ENCODE measurements at regions not wholly inside any gene's neighbourhood (a gene's known extent, or its start where the extent isn't known, plus 50 kb on each side); places are given as distances from the start of the nearest gene placed in this dataset.
A peak's percentile ranks its signal among the peaks of the same experiment; 100 is the strongest.
"Not testable (repeated sequence)": the region's sequence is repeated elsewhere in the genome, so short reads cannot be mapped to it uniquely, and the experiment has no call there.

DNA sequence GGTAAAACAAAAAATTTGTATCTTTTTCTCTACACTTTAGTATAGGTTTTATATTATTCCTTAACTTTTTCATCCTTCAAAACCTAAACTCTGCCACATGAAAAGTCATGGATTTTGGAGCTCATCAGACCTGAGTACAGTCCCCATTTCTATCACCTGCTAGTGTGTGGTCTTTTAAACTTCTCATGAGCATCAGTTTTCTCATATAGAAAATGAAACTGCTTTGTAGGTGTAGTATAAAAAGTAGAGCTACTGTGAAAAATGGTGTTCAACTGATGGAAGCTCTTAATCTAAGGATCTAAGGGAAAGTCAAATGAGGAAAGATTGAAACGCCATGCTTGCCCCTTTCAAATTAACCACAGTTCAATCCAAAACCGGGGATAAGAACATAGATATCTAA, 686.5 kb downstream of the MECOM start:
- no peak for DNase-seq (ENCODE audit: low spot score)

DNA sequence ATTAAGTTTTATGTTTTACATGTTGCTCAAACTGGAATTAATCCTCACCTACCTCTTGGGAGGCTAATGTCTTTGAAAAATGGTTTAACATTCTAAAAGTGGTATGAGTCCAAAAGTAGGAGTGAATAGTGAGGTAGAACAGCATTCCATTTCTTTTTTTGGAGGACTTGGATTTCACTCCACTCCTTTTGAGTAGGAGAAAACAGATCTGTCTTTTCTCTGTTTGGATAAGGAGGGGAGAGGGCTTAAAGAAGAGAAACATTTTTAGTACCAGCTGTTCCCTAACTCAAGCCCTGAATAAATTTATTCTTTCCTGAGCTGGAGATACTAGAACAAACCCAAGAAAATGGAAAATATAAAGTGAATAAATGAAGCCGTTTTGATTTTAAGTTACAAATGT, 687.9 kb downstream of the MECOM start:
- DNase-seq (ENCODE audit: low spot score), result no peak

DNA sequence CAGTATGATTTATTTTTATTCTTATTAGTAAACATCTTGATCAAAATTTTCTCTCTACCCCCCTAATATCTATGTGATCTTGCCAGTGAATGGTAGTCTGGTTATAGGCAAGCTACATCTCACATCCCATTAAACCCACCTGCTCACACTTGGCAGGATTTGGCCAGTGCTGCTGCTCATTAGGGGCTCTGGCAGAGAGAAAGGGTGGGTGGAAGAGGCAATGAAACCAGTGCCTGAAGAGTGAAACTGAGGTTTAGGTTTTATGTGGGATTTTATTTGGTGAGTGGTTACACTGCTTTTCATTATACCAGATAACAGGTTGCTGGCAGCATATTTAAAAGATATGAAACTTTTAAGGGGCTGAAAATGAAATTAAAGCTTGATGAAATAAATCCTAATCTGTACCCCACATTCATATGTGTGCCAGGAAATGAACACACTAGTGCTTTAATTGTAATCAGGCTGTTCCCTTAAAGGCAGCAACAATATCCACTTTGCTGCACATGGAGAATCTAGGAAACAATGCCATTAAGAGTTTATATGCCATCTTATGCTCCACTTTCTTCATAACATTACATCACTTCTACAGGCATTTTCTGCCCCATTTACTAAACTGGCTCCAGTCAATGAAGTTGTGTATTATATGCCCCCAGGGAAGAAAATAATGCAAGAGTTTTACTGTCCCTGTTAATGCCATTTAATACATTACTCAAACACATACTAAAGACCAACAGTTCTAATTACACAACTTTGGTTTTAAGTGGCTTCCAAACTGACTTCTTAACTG, 688.7 kb downstream of the MECOM start:
- no peak for DNase-seq (ENCODE audit: low spot score)

GRCh38 chr3:168973897-168974296, 689.6 kb downstream of the MECOM start:
- DNase-seq (ENCODE audit: low spot score), result no peak

GRCh38 chr3:168973206-168973605, 690.3 kb downstream of the MECOM start:
- DNase-seq (ENCODE audit: low spot score), result no peak

- no peak for DNase-seq (ENCODE audit: low spot score)
These were observed 694.9 kb downstream of the MECOM start for GRCh38 chr3:168968609-168969008.

DNA sequence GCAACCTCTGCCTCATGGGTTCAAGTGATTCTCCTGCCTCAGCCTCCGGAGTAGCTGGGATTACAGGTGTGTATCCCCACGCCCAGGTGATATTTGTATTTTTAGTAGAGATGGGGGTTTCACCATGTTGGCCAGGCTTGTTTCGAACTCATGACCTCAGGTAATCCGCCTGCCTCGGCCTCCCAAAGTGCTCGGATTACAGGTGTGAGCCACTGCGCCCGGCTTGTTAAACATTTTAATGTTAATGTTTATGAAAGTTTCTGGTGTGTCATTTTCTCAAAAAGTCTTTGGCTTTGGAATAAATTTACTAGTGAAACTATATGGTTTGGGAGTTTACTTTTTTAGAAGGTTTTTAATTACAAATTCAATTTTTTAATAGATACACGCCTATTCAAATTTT, 698.8 kb downstream of the MECOM start:
- DNase-seq (ENCODE audit: low spot score), result no peak

DNA sequence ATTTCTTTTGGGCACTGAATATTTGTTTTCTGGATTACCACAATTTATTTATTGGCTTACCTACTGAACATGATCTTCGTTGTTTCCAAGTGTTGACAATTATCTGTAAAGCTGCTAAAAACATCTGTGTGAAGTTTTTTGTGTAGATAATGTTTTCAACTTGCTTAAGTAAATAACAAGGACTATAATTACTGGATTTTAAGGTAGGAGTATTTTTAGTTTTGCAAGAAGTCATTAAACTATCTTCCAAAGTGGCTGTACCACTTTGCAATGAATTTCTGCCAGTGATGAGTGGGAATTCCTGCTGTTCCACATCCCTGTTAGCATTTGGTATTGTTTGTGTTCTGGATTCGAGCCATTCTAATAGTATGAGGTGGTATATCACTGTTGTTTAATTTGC, 702.2 kb downstream of the MECOM start:
- DNase-seq (ENCODE audit: low spot score), result no peak

DNA sequence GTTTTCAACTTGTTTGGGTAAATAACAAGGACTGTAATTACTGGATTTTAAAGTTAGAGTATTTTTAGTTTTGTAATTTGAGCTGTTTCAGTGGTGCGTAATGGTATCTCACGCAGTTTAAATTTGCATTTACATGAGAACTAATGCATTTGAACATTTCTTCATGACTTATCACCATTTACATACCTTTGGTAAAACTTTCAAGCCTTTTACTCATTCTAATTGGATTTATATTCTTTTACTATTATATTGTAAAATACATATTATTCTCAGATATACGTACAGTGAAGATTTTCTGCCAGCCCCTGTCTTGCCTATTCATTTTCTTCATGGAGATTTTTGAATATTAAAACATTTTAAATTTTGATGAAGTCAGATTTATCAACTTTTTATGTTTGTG, 703.8 kb downstream of the MECOM start:
- no peak for DNase-seq (ENCODE audit: low spot score)

DNA sequence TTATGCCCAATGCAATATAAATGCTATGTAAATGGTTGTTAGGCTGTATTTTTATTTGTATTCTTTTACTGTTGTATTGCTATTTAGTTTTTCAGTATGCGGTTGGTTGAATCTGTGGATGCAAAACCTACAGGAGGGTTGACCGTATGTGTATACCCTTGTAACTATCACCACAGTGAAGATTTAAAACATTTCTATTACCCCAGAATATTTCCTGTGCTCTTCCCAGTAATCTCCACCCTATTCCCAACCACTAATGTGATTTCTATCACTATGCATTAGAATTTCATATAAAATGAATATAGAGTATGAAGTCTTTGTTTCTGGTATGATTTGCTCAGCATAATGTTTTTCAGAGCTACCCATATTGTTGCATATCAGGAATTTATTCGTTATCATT, 705.0 kb downstream of the MECOM start:
- DNase-seq (ENCODE audit: low spot score), result no peak

DNA sequence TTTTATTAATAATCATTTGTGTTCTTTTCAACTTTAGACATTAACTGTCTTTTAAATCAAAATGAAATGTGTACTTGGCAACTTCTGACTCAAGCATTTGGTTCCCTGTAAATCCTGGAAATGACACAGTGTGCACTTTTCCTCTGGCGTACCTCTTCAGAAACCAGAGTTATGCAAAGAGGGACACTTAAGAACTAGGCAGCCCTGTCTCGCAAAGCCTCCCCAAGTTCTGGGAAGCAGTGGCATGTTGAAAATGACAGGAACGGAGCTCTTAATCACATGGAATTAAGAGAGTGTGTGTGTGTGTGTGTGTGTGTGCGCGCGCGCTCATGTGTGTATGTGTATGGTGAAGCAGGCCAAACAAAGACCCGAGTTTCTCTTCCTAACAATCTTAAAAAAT, 707.4 kb downstream of the MECOM start:
- DNase-seq (ENCODE audit: low spot score), result no peak

GRCh38 chr3:168952551-168952950, 711.0 kb downstream of the MECOM start:
- no peak for DNase-seq (ENCODE audit: low spot score)

GRCh38 chr3:168951884-168952283, 711.6 kb downstream of the MECOM start:
- peak; percentile 24 for DNase-seq (ENCODE audit: low spot score)

- DNase-seq (ENCODE audit: low spot score), result no peak
These were observed 712.1 kb downstream of the MECOM start for GRCh38 chr3:168951368-168951767.

DNA sequence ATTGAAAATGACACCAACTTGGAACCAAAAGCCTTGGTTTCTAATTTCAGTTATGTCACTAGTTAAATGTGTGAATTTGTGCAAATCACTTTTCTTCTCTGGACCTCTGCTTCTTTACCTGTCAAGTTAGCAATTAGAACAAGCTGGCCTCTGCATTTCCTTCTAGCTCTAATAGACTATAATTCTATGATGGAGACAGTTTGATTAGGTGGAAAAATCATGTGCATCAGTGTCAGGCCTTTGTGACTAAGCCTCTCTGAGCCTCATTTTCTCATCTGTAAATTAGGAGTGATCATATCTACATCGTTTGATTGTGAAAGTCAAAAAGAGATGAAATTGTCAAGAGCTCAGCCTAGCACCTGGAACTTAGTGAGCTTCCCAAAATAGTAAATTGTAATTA, 712.9 kb downstream of the MECOM start:
- no peak for DNase-seq (ENCODE audit: low spot score)

- no peak for DNase-seq (ENCODE audit: low spot score)
These were observed 723.8 kb downstream of the MECOM start for GRCh38 chr3:168939651-168940238.

DNA sequence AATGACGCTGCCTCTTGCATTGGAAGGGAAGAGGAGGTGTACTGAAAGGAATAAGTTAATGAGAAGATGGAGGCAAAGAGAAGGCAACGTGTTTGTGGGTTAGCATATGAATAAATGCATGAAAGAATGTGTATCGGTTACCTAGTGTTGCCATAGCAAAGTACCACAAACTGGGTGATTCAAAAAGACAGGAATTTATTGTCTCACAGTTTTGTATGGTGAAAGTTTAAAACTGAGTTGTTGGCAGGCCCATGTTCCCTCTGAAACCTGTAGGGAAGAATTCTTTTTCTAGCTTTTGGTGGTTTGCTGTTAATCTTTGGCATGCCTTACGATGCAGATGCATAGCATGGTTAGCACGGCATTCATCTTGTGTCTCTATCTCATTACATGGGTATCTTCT, 729.9 kb downstream of the MECOM start:
- no peak for DNase-seq (ENCODE audit: low spot score)

DNA sequence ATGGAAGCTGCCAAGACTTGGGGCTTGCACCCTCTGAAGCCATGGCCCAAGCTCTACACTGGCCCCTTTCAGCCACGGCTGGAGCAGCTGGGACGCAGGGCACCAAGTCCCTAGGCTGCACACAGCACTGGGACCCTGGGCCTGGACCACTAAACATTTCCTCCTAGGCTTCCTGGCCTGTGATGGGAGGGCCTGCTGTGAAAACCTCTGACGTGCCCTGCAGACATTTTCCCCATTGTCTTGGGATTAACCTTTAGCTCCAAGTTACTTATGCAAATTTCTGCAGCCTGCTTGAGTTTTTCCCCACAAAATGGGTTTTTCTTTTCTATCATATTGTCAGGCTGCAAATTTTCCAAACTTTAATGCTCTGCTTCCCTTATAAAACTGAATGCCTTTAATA, 733.5 kb downstream of the MECOM start:
- not testable (repeated sequence) for DNase-seq (ENCODE audit: low spot score)

DNA sequence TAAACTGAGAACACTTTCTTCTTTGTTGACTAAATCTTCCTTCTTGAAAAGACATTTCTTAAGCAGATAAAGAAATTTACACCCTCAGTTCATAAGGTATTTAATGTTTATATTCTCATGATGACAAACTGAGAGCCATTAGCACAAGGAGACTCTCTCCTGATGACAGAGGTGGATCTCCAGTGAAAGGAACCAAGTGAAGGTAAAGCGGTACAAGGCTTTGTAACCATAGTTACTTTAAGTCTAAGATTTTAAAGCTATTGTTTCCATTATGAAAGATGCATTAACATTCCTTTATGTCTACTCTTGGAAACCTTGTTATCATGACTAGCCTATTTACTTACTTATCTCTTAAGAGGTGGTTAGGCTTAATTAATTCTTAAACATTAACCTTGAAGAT, 737.1 kb downstream of the MECOM start:
- DNase-seq (ENCODE audit: low spot score), result no peak

DNA sequence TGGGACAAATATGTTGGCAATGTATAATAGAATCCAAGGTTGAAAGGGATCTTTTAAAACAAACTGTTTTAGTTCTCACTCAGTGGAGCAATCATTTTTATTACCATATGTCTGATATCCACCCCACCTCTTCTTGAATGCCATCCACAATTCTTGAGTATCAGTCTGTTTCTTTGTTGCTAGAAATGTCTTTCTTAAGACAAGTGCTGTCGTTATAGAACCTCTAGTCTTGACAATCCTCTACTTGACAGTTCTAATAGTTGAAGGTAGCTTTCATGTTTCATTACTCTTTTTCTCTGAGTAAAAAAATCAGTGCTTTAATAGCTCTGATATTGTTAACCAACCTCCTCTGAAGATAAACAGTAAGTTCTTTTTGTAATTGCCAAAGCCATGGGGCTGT, 737.9 kb downstream of the MECOM start:
- DNase-seq (ENCODE audit: low spot score), result no peak

GRCh38 chr3:168914662-168915061, 748.9 kb downstream of the MECOM start:
- DNase-seq (ENCODE audit: low spot score), result no peak

GRCh38 chr3:168909260-168909659, 754.3 kb downstream of the MECOM start:
- DNase-seq (ENCODE audit: low spot score), result no peak

- DNase-seq (ENCODE audit: low spot score), result no peak
These were observed 768.1 kb downstream of the MECOM start for GRCh38 chr3:168895419-168895818.

GRCh38 chr3:168894214-168894613, 769.3 kb downstream of the MECOM start:
- DNase-seq (ENCODE audit: low spot score), result no peak
